CD4-positive, alpha-beta T cell (primary cell): ENCODE measurements at regions not wholly inside any gene's neighbourhood (a gene's known extent, or its start where the extent isn't known, plus 50 kb on each side); places are given as distances from the start of the nearest gene placed in this dataset.

Experiments used
- ATAC-seq: fragments of 200-7000 bp; cut with Tn5 transposase; one replicate; pipeline ENCODE4 v1.10.0; 2022; ENCODE audit warnings: mild to moderate bottlenecking; ENCODE audit not compliant: poor library complexity
- CTCF ChIA-PET: fragments of 350-600 bp; sonication (Branson Sonifier 250); formaldehyde crosslinking; loops from one replicate; lab custom pipeline; 2021; ENCODE audit warnings: antibody characterized with exemption, inconsistent platforms; lab: Charles Lee
- POLR2A ChIA-PET: fragments of 350-600 bp; sonication (Branson Sonifier 250); formaldehyde crosslinking; loops from one replicate; lab custom pipeline; 2021; ENCODE audit warnings: antibody characterized with exemption, inconsistent platforms; lab: Charles Lee
- DNase-seq, 14 experiments: peaks; one replicate each; pipeline ENCODE4 v3.0.0-alpha.2; 2013 to 2020; ENCODE audit warnings: mixed read lengths in 2 of 14
- H3K27ac ChIP-seq, 2 donors: one replicate each; pipeline versions ENCODE4 v1.5.1 to v1.7.0; 2013; ENCODE audit warnings: low read length in 2 of 2, low read depth in 1 of 2, mild to moderate bottlenecking in 1 of 2
- H3K27me3 ChIP-seq, 2 experiments: 1 replicate in 1 of 2; 2 replicates in 1 of 2; pipeline versions ENCODE4 v1.6.1 to v1.7.0; 2013; ENCODE audit warnings: low read length in 2 of 2, control low read depth in 1 of 2, mild to moderate bottlenecking in 1 of 2, moderate library complexity in 1 of 2; ENCODE audit not compliant: insufficient read depth in 2 of 2, control insufficient read depth in 1 of 2
- H3K36me3 ChIP-seq: one replicate; pipeline ENCODE4 v1.6.1; 2013; ENCODE audit warnings: low read length, control low read depth; ENCODE audit not compliant: insufficient read depth
- H3K4me1 ChIP-seq: one replicate; pipeline ENCODE4 v1.6.1; 2013; ENCODE audit warnings: low read length, control low read depth; ENCODE audit not compliant: insufficient read depth
- H3K4me3 ChIP-seq: one replicate; pipeline ENCODE4 v1.5.1; 2013; ENCODE audit warnings: mild to moderate bottlenecking, low read length, moderate library complexity
- H3K9me3 ChIP-seq, 2 experiments: 1 replicate in 1 of 2; 2 replicates in 1 of 2; pipeline versions ENCODE4 v1.6.1 to v1.7.0; 2013; ENCODE audit warnings: low read length in 2 of 2, mild to moderate bottlenecking in 2 of 2, control low read depth in 1 of 2, moderate library complexity in 1 of 2; ENCODE audit not compliant: control insufficient read depth in 1 of 2, insufficient read depth in 1 of 2
- H3K27ac Mint-ChIP-seq: one replicate; pipeline ENCODE4 v1.8.0; 2020; ENCODE audit warnings: mixed read lengths
- H3K27me3 Mint-ChIP-seq: one replicate; pipeline ENCODE4 v1.8.0; 2021; ENCODE audit warnings: mixed read lengths
- H3K36me3 Mint-ChIP-seq: one replicate; pipeline ENCODE4 v1.8.0; 2021; ENCODE audit warnings: low read depth, mixed read lengths
- H3K4me1 Mint-ChIP-seq: one replicate; pipeline ENCODE4 v1.8.0; 2021; ENCODE audit warnings: low read depth, mixed read lengths
- H3K4me3 Mint-ChIP-seq: one replicate; pipeline ENCODE4 v1.8.0; 2020; ENCODE audit warnings: mild to moderate bottlenecking, mixed read lengths
- H3K9me3 Mint-ChIP-seq: one replicate; pipeline ENCODE4 v1.8.0; 2020; ENCODE audit warnings: mixed read lengths
- intact Hi-C, 2 experiments: fragments of 100-400 bp; cut with DNase I in 1 of 2; cut with micrococcal nuclease in 1 of 2; formaldehyde crosslinking; loops; one replicate each; pipeline versions ENCODE4 v1.15.1 to v1.9.0; 2023 to 2025; cut with DNase I, micrococcal nuclease
- TF ChIP-seq, protein P1 (sequence below): fragments of 200-600 bp; IDR thresholded peaks from one replicate; pipeline ENCODE4 v1.8.0; 2022; ENCODE audit warnings: antibody characterized with exemption, mild to moderate bottlenecking

DNA sequence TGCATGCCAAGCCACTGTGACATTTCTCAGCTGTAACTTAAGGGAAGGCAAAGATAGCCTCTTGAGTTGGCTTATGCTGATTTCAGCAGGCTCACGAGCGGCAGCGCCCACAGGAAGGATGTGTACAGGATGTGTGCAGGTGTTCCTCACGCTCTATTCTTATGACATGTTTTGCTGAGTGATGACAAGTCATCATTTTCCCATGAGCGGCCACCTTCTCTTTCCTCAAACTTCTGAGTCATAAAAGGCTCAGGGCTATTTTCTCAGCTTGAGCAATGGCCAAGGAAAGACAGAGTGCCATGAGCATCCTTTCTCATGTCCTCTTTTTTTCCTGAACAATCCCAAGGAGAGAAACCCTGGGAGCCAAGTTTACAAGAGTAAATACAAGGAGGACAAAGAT, 365.9 kb downstream of the PLK2 start:
- CTCF ChIA-PET, result no interaction called here
- Mint-ChIP-seq H3K4me3 (no peak overlapping the region), H3K9me3 (no peaks in the 10 kb centered on the region), H3K36me3 (no peaks in the 10 kb centered on the region), H3K27ac (no peak overlapping the region), H3K4me1 (no peaks in the 10 kb centered on the region), H3K27me3 (no peaks in the 10 kb centered on the region)
- POLR2A ChIA-PET, result no interaction called here
- H3K27me3 ChIP-seq, result no peaks in the 10 kb centered on the region
- TF ChIP-seq, protein P1, sequence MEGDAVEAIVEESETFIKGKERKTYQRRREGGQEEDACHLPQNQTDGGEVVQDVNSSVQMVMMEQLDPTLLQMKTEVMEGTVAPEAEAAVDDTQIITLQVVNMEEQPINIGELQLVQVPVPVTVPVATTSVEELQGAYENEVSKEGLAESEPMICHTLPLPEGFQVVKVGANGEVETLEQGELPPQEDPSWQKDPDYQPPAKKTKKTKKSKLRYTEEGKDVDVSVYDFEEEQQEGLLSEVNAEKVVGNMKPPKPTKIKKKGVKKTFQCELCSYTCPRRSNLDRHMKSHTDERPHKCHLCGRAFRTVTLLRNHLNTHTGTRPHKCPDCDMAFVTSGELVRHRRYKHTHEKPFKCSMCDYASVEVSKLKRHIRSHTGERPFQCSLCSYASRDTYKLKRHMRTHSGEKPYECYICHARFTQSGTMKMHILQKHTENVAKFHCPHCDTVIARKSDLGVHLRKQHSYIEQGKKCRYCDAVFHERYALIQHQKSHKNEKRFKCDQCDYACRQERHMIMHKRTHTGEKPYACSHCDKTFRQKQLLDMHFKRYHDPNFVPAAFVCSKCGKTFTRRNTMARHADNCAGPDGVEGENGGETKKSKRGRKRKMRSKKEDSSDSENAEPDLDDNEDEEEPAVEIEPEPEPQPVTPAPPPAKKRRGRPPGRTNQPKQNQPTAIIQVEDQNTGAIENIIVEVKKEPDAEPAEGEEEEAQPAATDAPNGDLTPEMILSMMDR, result no peak
- DNase-seq (no peak), ATAC-seq (no peak)
- H3K4me3 ChIP-seq, result no peak overlapping the region
- no peaks in the 10 kb centered on the region for H3K36me3 ChIP-seq
- no peaks in the 10 kb centered on the region for H3K4me1 ChIP-seq
- H3K27ac ChIP-seq, result no peak overlapping the region
- intact Hi-C loops, result no loop called here
- H3K9me3 ChIP-seq, result no peaks in the 10 kb centered on the region

DNA sequence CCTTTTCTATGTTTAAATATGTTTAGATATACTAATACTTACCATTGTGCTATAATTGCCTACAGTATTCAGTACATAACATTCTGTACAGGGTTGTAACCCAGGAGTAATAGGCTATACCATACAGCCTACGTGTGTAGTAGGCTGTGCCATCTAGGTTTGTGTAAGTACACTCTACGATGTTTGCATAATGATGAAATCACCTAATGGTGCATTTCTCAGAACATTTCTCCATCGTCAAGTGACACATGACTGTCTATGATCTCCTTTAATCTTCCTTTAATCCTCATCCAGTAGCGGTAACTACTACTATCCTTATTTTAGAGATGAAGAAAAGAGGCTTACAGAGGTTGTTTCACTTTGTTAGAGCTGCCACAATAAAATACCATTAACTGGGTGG, 369.2 kb downstream of the PLK2 start:
- no peaks in the 10 kb centered on the region for H3K9me3 ChIP-seq
- intact Hi-C loops, result no loop called here
- H3K27me3 Mint-ChIP-seq, result no peaks in the 10 kb centered on the region
- no peak overlapping the region for H3K4me3 ChIP-seq
- ChIA-PET POLR2A (no interaction called here), CTCF (no interaction called here)
- no peaks in the 10 kb centered on the region for H3K36me3 ChIP-seq
- H3K27me3 ChIP-seq, result no peaks in the 10 kb centered on the region
- H3K27ac Mint-ChIP-seq, result no peak overlapping the region
- no peak overlapping the region for H3K4me3 Mint-ChIP-seq
- DNase-seq (no peak), ATAC-seq (no peak)
- no peaks in the 10 kb centered on the region for H3K9me3 Mint-ChIP-seq
- no peaks in the 10 kb centered on the region for H3K4me1 ChIP-seq
- H3K27ac ChIP-seq, result no peak overlapping the region
- H3K36me3 Mint-ChIP-seq, result no peaks in the 10 kb centered on the region
- TF ChIP-seq, protein P1, result no peak
- H3K4me1 Mint-ChIP-seq, result no peaks in the 10 kb centered on the region

DNA sequence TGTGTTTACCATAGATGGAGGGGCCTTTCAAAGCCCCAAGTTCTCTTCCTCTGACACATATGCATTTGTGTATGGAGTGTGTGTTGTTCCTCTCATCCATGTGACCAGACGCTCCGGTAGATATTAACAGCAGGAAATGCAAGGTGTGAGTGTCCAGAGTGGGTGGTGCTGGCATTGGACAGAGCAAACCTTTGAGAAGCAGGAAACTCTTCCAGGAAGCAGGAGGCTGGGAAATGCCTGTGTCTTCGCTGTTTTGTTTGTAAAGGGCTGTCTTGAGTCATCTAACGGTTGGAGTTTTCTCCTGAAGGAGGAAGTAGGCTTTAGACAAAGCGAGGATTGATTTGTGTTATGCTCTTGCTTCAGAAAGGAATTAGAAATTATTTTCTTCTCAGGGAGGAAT, 370.9 kb downstream of the PLK2 start:
- Mint-ChIP-seq H3K4me1 (no peaks in the 10 kb centered on the region), H3K4me3 (no peak overlapping the region), H3K9me3 (no peaks in the 10 kb centered on the region), H3K27me3 (no peaks in the 10 kb centered on the region), H3K36me3 (no peaks in the 10 kb centered on the region), H3K27ac (no peak overlapping the region)
- Histone ChIP-seq H3K9me3 (no peaks in the 10 kb centered on the region), H3K4me1 (no peaks in the 10 kb centered on the region), H3K27ac (no peak overlapping the region), H3K27me3 (no peaks in the 10 kb centered on the region), H3K4me3 (no peak overlapping the region), H3K36me3 (no peaks in the 10 kb centered on the region)
- TF ChIP-seq, protein P1, result no peak
- intact Hi-C loops, result no loop called here
- ATAC-seq, result no peak
- ChIA-PET POLR2A (no interaction called here), CTCF (no interaction called here)
- DNase-seq, result no peak
